ENCODE measurements at regions not wholly inside any gene's neighbourhood (a gene's known extent, or its start where the extent isn't known, plus 50 kb on each side); places are given as distances from the start of the nearest gene placed in this dataset.

DNA sequence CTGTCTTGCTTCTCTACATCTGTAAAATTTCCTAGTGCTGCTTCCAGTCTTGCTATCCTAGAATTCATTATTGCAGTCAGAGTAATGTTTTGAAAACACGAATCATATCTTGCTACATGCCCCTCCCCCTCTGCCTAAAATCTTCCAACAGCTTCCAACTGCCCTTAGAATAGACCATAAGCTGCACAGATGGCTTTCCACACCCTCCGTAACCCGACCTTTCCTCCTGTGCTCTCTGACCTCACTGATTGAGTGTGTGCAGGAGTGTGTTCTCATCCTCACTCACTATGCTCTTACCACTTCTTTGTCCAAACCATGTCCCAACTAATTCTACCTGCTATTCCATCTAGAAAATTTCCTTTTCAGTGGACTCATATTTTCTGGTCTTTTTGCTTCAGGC, 121.2 kb upstream of the ANKRD1 start:
- TF ChIP-seq, protein P1, sequence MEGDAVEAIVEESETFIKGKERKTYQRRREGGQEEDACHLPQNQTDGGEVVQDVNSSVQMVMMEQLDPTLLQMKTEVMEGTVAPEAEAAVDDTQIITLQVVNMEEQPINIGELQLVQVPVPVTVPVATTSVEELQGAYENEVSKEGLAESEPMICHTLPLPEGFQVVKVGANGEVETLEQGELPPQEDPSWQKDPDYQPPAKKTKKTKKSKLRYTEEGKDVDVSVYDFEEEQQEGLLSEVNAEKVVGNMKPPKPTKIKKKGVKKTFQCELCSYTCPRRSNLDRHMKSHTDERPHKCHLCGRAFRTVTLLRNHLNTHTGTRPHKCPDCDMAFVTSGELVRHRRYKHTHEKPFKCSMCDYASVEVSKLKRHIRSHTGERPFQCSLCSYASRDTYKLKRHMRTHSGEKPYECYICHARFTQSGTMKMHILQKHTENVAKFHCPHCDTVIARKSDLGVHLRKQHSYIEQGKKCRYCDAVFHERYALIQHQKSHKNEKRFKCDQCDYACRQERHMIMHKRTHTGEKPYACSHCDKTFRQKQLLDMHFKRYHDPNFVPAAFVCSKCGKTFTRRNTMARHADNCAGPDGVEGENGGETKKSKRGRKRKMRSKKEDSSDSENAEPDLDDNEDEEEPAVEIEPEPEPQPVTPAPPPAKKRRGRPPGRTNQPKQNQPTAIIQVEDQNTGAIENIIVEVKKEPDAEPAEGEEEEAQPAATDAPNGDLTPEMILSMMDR (IDR thresholded peaks at IDR 0.05; ENCODE audit: insufficient read depth, low read length), result no peak
- TF ChIP-seq, protein P2, sequence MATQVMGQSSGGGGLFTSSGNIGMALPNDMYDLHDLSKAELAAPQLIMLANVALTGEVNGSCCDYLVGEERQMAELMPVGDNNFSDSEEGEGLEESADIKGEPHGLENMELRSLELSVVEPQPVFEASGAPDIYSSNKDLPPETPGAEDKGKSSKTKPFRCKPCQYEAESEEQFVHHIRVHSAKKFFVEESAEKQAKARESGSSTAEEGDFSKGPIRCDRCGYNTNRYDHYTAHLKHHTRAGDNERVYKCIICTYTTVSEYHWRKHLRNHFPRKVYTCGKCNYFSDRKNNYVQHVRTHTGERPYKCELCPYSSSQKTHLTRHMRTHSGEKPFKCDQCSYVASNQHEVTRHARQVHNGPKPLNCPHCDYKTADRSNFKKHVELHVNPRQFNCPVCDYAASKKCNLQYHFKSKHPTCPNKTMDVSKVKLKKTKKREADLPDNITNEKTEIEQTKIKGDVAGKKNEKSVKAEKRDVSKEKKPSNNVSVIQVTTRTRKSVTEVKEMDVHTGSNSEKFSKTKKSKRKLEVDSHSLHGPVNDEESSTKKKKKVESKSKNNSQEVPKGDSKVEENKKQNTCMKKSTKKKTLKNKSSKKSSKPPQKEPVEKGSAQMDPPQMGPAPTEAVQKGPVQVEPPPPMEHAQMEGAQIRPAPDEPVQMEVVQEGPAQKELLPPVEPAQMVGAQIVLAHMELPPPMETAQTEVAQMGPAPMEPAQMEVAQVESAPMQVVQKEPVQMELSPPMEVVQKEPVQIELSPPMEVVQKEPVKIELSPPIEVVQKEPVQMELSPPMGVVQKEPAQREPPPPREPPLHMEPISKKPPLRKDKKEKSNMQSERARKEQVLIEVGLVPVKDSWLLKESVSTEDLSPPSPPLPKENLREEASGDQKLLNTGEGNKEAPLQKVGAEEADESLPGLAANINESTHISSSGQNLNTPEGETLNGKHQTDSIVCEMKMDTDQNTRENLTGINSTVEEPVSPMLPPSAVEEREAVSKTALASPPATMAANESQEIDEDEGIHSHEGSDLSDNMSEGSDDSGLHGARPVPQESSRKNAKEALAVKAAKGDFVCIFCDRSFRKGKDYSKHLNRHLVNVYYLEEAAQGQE (IDR thresholded peaks at IDR 0.05; ENCODE audit: insufficient replicate concordance, low read depth), result no peak
- TF ChIP-seq POLR2AphosphoS5 (IDR thresholded peaks at IDR 0.05; ENCODE audit: low read depth), result no peak

Data from HL-60 (cell line).